MM.1S (cell line): ENCODE measurements at regions not wholly inside any gene's neighbourhood (a gene's known extent, or its start where the extent isn't known, plus 50 kb on each side); places are given as distances from the start of the nearest gene placed in this dataset.

Source experiments
- CTCF ChIP-seq: fragments of 300-600 bp; sonication (generic); IDR thresholded peaks from 2 replicates; pipeline ENCODE4 v1.5.1; 2016; ENCODE audit warnings: antibody characterized with exemption, low read length, mixed read lengths
- EZH2 ChIP-seq: fragments of 300-600 bp; sonication (generic); optimal IDR thresholded peaks from 2 replicates; pipeline ENCODE3; 2017; ENCODE audit warnings: low read depth, mild to moderate bottlenecking, antibody characterized with exemption, low read length, mixed read lengths

GRCh38 chr13:82522872-82523271, 1359.4 kb downstream of the SLITRK1 start:
- no peak for TF ChIP-seq CTCF
- no peak for TF ChIP-seq EZH2
